ENCODE measurements at regions not wholly inside any gene's neighbourhood (a gene's known extent, or its start where the extent isn't known, plus 50 kb on each side); places are given as distances from the start of the nearest gene placed in this dataset.
"Not testable (repeated sequence)": the region's sequence is repeated elsewhere in the genome, so short reads cannot be mapped to it uniquely, and the experiment has no call there.

DNA sequence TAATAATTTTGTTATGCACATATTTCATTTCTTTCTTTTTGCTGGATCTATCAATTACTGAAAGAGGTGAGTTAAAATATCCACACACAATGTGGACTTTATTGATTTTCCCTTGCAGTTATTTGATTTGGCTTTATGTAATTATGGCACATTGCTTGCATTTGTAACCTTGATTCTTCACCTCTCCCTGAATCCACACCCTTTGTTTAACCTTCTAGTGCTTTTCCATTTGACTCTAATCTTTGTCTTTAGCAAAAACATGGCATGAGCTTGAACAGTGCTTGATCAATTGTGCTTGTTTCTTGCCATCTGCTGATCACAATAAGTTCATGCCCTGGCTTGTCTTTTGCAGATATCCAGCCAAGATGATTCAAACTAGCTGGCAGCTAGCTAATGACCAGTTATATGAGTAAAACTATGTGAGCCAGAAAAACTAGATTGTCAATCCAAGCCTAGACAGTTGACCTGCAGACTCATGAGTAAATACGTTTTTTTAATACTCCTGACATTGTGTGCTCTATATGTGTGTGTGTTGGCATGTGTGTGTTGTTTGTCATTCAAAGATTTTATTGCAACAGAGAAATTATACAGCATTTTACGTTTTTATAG is 899.2 kb downstream of the NCAM2 start:
- H3K4me3 ChIP-seq (ENCODE audit: low read length): no peak overlapping the region
- TF ChIP-seq, protein P1, sequence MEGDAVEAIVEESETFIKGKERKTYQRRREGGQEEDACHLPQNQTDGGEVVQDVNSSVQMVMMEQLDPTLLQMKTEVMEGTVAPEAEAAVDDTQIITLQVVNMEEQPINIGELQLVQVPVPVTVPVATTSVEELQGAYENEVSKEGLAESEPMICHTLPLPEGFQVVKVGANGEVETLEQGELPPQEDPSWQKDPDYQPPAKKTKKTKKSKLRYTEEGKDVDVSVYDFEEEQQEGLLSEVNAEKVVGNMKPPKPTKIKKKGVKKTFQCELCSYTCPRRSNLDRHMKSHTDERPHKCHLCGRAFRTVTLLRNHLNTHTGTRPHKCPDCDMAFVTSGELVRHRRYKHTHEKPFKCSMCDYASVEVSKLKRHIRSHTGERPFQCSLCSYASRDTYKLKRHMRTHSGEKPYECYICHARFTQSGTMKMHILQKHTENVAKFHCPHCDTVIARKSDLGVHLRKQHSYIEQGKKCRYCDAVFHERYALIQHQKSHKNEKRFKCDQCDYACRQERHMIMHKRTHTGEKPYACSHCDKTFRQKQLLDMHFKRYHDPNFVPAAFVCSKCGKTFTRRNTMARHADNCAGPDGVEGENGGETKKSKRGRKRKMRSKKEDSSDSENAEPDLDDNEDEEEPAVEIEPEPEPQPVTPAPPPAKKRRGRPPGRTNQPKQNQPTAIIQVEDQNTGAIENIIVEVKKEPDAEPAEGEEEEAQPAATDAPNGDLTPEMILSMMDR (conservative IDR thresholded peaks at IDR 0.05; ENCODE audit: low read length): no peak
- DNase-seq (ENCODE audit: low read depth): peak; percentile 35

DNA sequence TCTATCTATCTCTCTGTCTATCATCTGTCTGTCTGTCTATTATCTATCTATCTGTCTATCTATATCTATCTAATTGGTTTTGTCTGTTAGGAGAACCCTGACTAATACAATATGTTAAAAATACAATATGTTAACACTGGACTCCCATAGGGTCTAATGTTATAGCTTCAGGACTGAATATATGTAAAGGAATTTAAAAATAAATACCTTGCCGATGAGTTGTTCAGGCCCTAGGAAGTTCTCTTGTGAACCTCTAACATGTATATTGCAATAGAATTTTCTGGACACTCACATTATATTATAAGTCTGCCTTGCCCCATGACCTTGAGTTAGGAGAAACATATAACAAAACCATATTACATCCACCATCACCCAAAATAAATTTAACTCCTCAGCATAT is 900.6 kb downstream of the NCAM2 start:
- DNase-seq (ENCODE audit: low read depth): no peak
- no peak overlapping the region for H3K4me3 ChIP-seq (ENCODE audit: low read length)
- TF ChIP-seq, protein P1 (conservative IDR thresholded peaks at IDR 0.05; ENCODE audit: low read length): no peak

DNA sequence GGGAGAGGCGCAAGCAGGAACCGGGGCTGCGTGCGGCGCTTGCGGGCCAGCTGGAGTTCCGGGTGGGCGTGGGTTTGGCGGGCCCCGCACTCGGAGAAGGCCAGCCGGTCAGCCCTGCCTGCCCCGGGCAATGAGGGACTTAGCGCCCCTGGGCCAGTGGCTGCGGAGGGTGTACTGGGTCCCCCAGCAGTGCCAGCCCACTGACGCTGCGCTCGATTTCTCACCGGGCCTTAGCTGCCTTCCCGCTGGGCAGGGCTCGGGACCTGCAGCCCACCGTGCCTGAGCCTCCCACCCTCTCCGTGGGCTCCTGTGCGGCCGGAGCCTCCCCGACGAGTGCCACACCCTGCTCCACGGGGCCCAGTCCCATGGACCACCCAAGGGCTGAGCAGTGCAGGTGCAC is 904.2 kb downstream of the NCAM2 start:
- DNase-seq (ENCODE audit: low read depth); H3K4me3 ChIP-seq (ENCODE audit: low read length): not testable (repeated sequence)

DNA sequence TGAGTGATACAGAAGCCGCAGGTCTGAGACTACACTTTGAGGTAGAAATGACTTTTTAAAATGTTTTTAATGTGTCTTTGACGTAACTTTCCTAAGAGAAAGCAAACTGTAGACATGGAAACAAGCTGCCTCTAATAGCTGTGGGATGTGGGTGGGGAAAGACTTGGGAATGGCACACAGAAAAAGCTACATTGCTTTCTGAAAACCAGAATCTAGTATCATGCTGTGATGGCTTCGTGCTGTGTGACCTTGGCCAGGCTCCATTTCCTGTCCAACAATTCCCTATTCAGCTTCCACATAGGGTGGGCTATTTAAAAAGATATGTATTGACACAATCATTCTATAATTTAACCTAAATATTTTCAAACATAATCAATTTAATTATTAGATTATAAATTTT is 909.1 kb downstream of the NCAM2 start:
- H3K4me3 ChIP-seq (ENCODE audit: low read length): no peak overlapping the region
- peak; percentile 16 for DNase-seq (ENCODE audit: low read depth)
- TF ChIP-seq, protein P1 (conservative IDR thresholded peaks at IDR 0.05; ENCODE audit: low read length): no peak

DNA sequence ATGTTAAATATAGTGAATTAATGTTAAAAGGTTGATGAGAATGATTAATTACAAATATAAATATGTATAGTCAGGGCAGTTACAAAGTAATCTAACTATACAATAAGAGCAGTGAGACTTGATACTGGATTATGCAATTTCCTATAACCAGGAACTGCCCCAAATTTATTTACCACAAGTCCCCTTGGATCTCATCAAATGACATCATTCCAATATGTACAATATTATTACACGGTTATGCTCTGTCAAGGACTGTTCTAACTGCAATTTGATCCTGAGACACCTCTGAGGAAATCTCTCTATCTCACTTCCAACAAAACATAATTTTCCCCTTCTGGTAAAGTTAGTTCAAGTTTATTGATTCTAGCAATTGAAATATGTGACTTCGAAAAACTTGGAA is 917.6 kb downstream of the NCAM2 start:
- TF ChIP-seq, protein P1 (conservative IDR thresholded peaks at IDR 0.05; ENCODE audit: low read length): no peak
- DNase-seq (ENCODE audit: low read depth): no peak
- no peak overlapping the region for H3K4me3 ChIP-seq (ENCODE audit: low read length)

DNA sequence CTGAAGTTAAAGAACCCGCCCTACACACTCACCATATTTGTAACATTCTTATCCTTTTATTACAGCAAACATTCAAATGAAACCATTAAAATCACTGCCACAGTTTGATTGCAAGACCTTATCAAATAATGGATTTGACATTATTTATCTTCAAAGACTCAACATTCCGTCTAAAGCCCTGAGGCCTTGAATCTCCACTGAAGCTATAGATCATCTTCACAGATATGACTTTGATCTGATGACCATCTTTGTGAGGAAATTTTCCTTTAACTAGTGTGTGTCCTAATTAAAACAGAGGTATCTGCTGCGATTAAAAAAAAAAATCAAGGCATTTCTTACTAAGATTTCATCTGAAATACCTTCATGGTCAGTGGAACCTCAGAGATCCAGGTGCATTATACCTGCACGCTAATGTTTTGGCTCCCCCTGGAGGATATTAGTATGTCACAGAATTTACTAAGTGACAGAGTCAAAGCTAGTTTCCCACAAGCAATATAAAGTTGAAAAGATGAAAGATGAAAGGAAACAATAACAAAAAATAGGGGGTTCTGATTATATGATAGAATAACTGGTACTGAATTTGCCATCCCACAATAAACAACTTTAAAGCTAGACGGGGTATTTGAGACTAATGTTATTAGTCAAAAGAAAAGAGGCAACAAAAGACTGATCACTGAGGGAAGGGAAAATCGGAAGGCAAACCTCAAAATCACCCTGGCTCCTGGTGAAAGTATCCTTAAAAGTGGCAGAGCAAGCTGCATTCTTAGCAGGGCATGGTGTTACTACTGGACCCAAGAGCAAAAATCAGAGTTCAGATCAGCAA is 923.4 kb downstream of the NCAM2 start:
- peak; percentile 25 for DNase-seq (ENCODE audit: low read depth)
- TF ChIP-seq, protein P1 (conservative IDR thresholded peaks at IDR 0.05; ENCODE audit: low read length): peak; percentile 67
- no peak overlapping the region for H3K4me3 ChIP-seq (ENCODE audit: low read length)

DNA sequence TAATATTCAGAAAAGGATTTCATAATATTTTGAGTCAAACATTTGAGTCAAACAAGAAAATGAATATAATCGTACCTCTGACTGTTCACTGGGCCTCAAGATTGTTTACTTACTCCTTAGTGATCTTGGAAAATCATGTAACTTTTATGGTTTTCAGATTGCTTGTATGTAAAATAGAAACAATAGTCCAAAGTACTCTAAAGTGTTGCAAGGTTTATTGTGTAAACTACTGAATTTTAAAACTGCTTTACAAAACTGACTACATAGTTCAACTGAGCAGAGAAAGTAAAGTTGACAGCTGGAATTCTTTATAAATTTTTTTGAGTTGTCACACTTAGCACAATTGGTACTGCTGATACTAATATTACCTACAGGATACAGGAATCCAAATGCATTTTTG is 931.0 kb downstream of the NCAM2 start:
- DNase-seq (ENCODE audit: low read depth): no peak
- TF ChIP-seq, protein P1 (conservative IDR thresholded peaks at IDR 0.05; ENCODE audit: low read length): no peak

More for the DNA sequence above, 931.0 kb downstream of the NCAM2 start:
- H3K4me3 ChIP-seq (ENCODE audit: low read length): no peak overlapping the region

Data from AG10803 (cell line).